PFSK-1 (cell line): ENCODE measurements at regions not wholly inside any gene's neighbourhood (a gene's known extent, or its start where the extent isn't known, plus 50 kb on each side); places are given as distances from the start of the nearest gene placed in this dataset.

ENCODE experiments used
- FOXP2 ChIP-seq: optimal IDR thresholded peaks from 2 replicates; pipeline ENCODE3; 2011; ENCODE audit warnings: borderline replicate concordance, control low read depth, inconsistent platforms; ENCODE audit not compliant: insufficient read depth; ENCODE audit errors: extremely low read length, extremely low read depth
- POLR2AphosphoS5 ChIP-seq: IDR thresholded peaks from 2 replicates; pipeline ENCODE4 v1.6.1; 2012; ENCODE audit warnings: low read depth, mild to moderate bottlenecking, control low read depth, low read length, moderate library complexity
- SIN3A ChIP-seq: IDR thresholded peaks from 2 replicates; pipeline ENCODE4 v1.6.1; 2012; ENCODE audit warnings: mild to moderate bottlenecking, low read length, moderate library complexity, borderline replicate concordance; ENCODE audit not compliant: insufficient read depth
- TAF1 ChIP-seq: IDR thresholded peaks from 2 replicates; pipeline ENCODE4 v1.6.1; 2012; ENCODE audit warnings: low read length, control low read depth, borderline replicate concordance; ENCODE audit not compliant: insufficient read depth
- TF ChIP-seq, protein P1 (sequence below), 2 experiments: IDR thresholded peaks; 2 replicates each; pipeline versions ENCODE4 v1.6.1 to v1.8.0; 2011 to 2012; ENCODE audit warnings: low read depth in 2 of 2, low read length in 2 of 2, control low read depth in 1 of 2, inconsistent platforms in 1 of 2, mild to moderate bottlenecking in 1 of 2, moderate library complexity in 1 of 2; ENCODE audit not compliant: insufficient read depth in 1 of 2

DNA sequence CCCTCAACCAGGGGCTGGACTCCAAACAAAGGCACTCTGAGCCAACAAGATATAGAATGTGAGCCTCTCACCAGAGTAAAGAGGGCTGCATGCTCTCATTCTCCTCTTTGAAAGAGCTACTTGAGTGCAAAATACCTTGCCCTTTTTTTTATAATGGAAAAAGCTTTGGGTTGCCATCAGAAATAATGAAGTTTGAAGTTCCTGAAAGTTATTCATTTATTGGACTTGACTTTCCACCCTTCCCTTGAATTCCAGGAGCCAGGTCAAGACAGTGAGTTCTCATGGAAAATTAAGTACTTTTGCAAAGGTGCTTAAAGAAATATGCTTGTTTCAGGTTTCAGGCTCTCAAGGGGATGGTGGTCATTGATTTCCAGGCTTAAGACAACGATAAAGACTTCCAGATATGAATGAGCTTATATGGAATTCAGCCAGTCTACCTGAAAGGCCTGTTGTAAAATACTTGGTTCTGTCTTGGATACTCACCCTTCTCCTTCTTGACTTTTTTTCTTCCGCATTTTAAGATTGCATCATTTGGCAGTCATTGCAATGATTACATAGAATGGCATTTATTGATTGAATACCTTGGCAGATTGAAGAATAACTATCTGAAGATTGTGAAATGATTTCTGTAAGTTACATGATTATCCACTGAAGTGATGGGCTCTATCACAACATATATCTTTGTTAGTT is 696.4 kb downstream of the INHBA start:
- no peak for TF ChIP-seq SIN3A
- TF ChIP-seq TAF1 = no peak
- TF ChIP-seq POLR2AphosphoS5 = no peak
- TF ChIP-seq, protein P1, sequence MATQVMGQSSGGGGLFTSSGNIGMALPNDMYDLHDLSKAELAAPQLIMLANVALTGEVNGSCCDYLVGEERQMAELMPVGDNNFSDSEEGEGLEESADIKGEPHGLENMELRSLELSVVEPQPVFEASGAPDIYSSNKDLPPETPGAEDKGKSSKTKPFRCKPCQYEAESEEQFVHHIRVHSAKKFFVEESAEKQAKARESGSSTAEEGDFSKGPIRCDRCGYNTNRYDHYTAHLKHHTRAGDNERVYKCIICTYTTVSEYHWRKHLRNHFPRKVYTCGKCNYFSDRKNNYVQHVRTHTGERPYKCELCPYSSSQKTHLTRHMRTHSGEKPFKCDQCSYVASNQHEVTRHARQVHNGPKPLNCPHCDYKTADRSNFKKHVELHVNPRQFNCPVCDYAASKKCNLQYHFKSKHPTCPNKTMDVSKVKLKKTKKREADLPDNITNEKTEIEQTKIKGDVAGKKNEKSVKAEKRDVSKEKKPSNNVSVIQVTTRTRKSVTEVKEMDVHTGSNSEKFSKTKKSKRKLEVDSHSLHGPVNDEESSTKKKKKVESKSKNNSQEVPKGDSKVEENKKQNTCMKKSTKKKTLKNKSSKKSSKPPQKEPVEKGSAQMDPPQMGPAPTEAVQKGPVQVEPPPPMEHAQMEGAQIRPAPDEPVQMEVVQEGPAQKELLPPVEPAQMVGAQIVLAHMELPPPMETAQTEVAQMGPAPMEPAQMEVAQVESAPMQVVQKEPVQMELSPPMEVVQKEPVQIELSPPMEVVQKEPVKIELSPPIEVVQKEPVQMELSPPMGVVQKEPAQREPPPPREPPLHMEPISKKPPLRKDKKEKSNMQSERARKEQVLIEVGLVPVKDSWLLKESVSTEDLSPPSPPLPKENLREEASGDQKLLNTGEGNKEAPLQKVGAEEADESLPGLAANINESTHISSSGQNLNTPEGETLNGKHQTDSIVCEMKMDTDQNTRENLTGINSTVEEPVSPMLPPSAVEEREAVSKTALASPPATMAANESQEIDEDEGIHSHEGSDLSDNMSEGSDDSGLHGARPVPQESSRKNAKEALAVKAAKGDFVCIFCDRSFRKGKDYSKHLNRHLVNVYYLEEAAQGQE (IDR thresholded peaks at IDR 0.05; ENCODE audit: insufficient read depth in 1 of 2, low read depth in 2 of 2, low read length in 2 of 2) = no peak
- no peak for TF ChIP-seq FOXP2
